ENCODE measurements at regions not wholly inside any gene's neighbourhood (a gene's known extent, or its start where the extent isn't known, plus 50 kb on each side); places are given as distances from the start of the nearest gene placed in this dataset.
"Not testable (repeated sequence)": the region's sequence is repeated elsewhere in the genome, so short reads cannot be mapped to it uniquely, and the experiment has no call there.

- FAIRE-seq; in situ Hi-C loops (cut with MboI); H3K4me3 ChIP-seq; SMC1A ChIA-PET (ENCODE audit: uncharacterized antibody, unreplicated experiment); H3K9ac ChIP-seq (ENCODE audit: control insufficient read depth, insufficient read depth, low read length); H3K27me3 ChIP-seq (replicated peaks in 1 of 2; ENCODE audit: control insufficient read depth in 2 of 2, insufficient read depth in 2 of 2, low read length in 1 of 2); POLR2A ChIA-PET; H3K27ac ChIP-seq (ENCODE audit: control insufficient read depth, insufficient read depth); BruUV-seq (replicated peaks); H3K4me1 ChIP-seq (ENCODE audit: control insufficient read depth, insufficient read depth, low read length); H3K36me3 ChIP-seq (ENCODE audit: control insufficient read depth in 2 of 2, insufficient read depth in 2 of 2, low read length in 1 of 2); H3K79me2 ChIP-seq (ENCODE audit: control insufficient read depth, insufficient read depth, low read length); H4K20me1 ChIP-seq (ENCODE audit: control insufficient read depth, insufficient read depth); DNase-seq (ENCODE audit: low read depth, low spot score); H3K9me3 ChIP-seq (replicated peaks; ENCODE audit: control insufficient read depth, insufficient read depth, low read length); intact Hi-C loops (cut with micrococcal nuclease; ENCODE audit: unreplicated experiment); CTCF ChIA-PET; H3K4me2 ChIP-seq (ENCODE audit: control insufficient read depth, insufficient read depth); H2AFZ ChIP-seq (ENCODE audit: control insufficient read depth, low read depth, low read length); ATAC-seq; RAD21 ChIA-PET (ENCODE audit: unreplicated experiment): not testable (repeated sequence)
- 2% methylated on average over 6 of the region's 6 CpGs for WGBS (ENCODE audit: insufficient coverage, insufficient replicate concordance, low lambda C conversion rate, missing lambda C conversion rate)
Measured at GRCh38 chr17:20867436-20867937, 175.3 kb downstream of the USP22 start.

GRCh38 chr17:20867938-20868661 is 174.7 kb downstream of the USP22 start:
- H4K20me1 ChIP-seq (ENCODE audit: control insufficient read depth, insufficient read depth); BruUV-seq (replicated peaks); H2AFZ ChIP-seq (ENCODE audit: control insufficient read depth, low read depth, low read length); H3K4me1 ChIP-seq (ENCODE audit: control insufficient read depth, insufficient read depth, low read length); FAIRE-seq; H3K27ac ChIP-seq (ENCODE audit: control insufficient read depth, insufficient read depth); POLR2A ChIA-PET; H3K4me3 ChIP-seq; DNase-seq (ENCODE audit: low read depth, low spot score); H3K9me3 ChIP-seq (replicated peaks; ENCODE audit: control insufficient read depth, insufficient read depth, low read length); H3K27me3 ChIP-seq (replicated peaks in 1 of 2; ENCODE audit: control insufficient read depth in 2 of 2, insufficient read depth in 2 of 2, low read length in 1 of 2); in situ Hi-C loops (cut with MboI); H3K4me2 ChIP-seq (ENCODE audit: control insufficient read depth, insufficient read depth); H3K9ac ChIP-seq (ENCODE audit: control insufficient read depth, insufficient read depth, low read length); RAD21 ChIA-PET (ENCODE audit: unreplicated experiment); SMC1A ChIA-PET (ENCODE audit: uncharacterized antibody, unreplicated experiment); H3K79me2 ChIP-seq (ENCODE audit: control insufficient read depth, insufficient read depth, low read length); CTCF ChIA-PET; intact Hi-C loops (cut with micrococcal nuclease; ENCODE audit: unreplicated experiment); H3K36me3 ChIP-seq (ENCODE audit: control insufficient read depth in 2 of 2, insufficient read depth in 2 of 2, low read length in 1 of 2); ATAC-seq: not testable (repeated sequence)
- WGBS (ENCODE audit: insufficient coverage, insufficient replicate concordance, low lambda C conversion rate, missing lambda C conversion rate): 70% methylated on average over 25 of the region's 25 CpGs

GRCh38 chr17:20868662-20869007 is 174.2 kb downstream of the USP22 start:
- H3K9me3 ChIP-seq (replicated peaks; ENCODE audit: control insufficient read depth, insufficient read depth, low read length); H3K4me1 ChIP-seq (ENCODE audit: control insufficient read depth, insufficient read depth, low read length); H3K4me2 ChIP-seq (ENCODE audit: control insufficient read depth, insufficient read depth); POLR2A ChIA-PET; DNase-seq (ENCODE audit: low read depth, low spot score); intact Hi-C loops (cut with micrococcal nuclease; ENCODE audit: unreplicated experiment); H3K27ac ChIP-seq (ENCODE audit: control insufficient read depth, insufficient read depth); H4K20me1 ChIP-seq (ENCODE audit: control insufficient read depth, insufficient read depth); H3K9ac ChIP-seq (ENCODE audit: control insufficient read depth, insufficient read depth, low read length); H3K4me3 ChIP-seq; H3K79me2 ChIP-seq (ENCODE audit: control insufficient read depth, insufficient read depth, low read length); BruUV-seq (replicated peaks); RAD21 ChIA-PET (ENCODE audit: unreplicated experiment); H2AFZ ChIP-seq (ENCODE audit: control insufficient read depth, low read depth, low read length); H3K27me3 ChIP-seq (replicated peaks in 1 of 2; ENCODE audit: control insufficient read depth in 2 of 2, insufficient read depth in 2 of 2, low read length in 1 of 2); SMC1A ChIA-PET (ENCODE audit: uncharacterized antibody, unreplicated experiment); H3K36me3 ChIP-seq (ENCODE audit: control insufficient read depth in 2 of 2, insufficient read depth in 2 of 2, low read length in 1 of 2); ATAC-seq; FAIRE-seq; in situ Hi-C loops (cut with MboI); CTCF ChIA-PET: not testable (repeated sequence)
- 51% methylated on average over 4 of the region's 8 CpGs for WGBS (ENCODE audit: insufficient coverage, insufficient replicate concordance, low lambda C conversion rate, missing lambda C conversion rate)

- H4K20me1 ChIP-seq (ENCODE audit: control insufficient read depth, insufficient read depth); H3K4me1 ChIP-seq (ENCODE audit: control insufficient read depth, insufficient read depth, low read length); H3K9ac ChIP-seq (ENCODE audit: control insufficient read depth, insufficient read depth, low read length); H3K4me3 ChIP-seq; intact Hi-C loops (cut with micrococcal nuclease; ENCODE audit: unreplicated experiment); RAD21 ChIA-PET (ENCODE audit: unreplicated experiment); DNase-seq (ENCODE audit: low read depth, low spot score); BruUV-seq (replicated peaks); ATAC-seq; CTCF ChIA-PET; H3K27ac ChIP-seq (ENCODE audit: control insufficient read depth, insufficient read depth); H2AFZ ChIP-seq (ENCODE audit: control insufficient read depth, low read depth, low read length); FAIRE-seq; in situ Hi-C loops (cut with MboI); POLR2A ChIA-PET; H3K9me3 ChIP-seq (replicated peaks; ENCODE audit: control insufficient read depth, insufficient read depth, low read length); H3K79me2 ChIP-seq (ENCODE audit: control insufficient read depth, insufficient read depth, low read length); SMC1A ChIA-PET (ENCODE audit: uncharacterized antibody, unreplicated experiment); H3K4me2 ChIP-seq (ENCODE audit: control insufficient read depth, insufficient read depth); H3K36me3 ChIP-seq (ENCODE audit: control insufficient read depth in 2 of 2, insufficient read depth in 2 of 2, low read length in 1 of 2); H3K27me3 ChIP-seq (replicated peaks in 1 of 2; ENCODE audit: control insufficient read depth in 2 of 2, insufficient read depth in 2 of 2, low read length in 1 of 2): not testable (repeated sequence)
- WGBS (ENCODE audit: insufficient coverage, insufficient replicate concordance, low lambda C conversion rate, missing lambda C conversion rate): 53% methylated on average over 4 of the region's 4 CpGs
Measured at GRCh38 chr17:20873173-20873572, 169.6 kb downstream of the USP22 start.

Data from GM12878 (cell line).